Upper lobe of left lung (tissue), 4 donors: ENCODE measurements at regions not wholly inside any gene's neighbourhood (a gene's known extent, or its start where the extent isn't known, plus 50 kb on each side); places are given as distances from the start of the nearest gene placed in this dataset.

Source experiments
- EP300 ChIP-seq, 4 donors: sonication (generic); formaldehyde crosslinking; IDR thresholded peaks; one replicate each; pipeline ENCODE4 v1.5.1; 2017; ENCODE audit warnings: antibody characterized with exemption in 4 of 4, control low read depth in 2 of 4
- POLR2A ChIP-seq, 4 donors: fragments of 450-650 bp; IDR thresholded peaks; one replicate each; pipeline ENCODE4 v1.5.1; 2016 to 2017; ENCODE audit warnings: antibody characterized with exemption in 4 of 4, mild to moderate bottlenecking in 2 of 4
- POLR2AphosphoS5 ChIP-seq, 2 donors: sonication (generic); formaldehyde crosslinking; IDR thresholded peaks; one replicate each; pipeline ENCODE4 v1.5.1; 2017; ENCODE audit warnings: antibody characterized with exemption in 2 of 2
- TF ChIP-seq, protein P1 (sequence below), 6 experiments: fragments of 450-650 bp in 4 of 6; fragments of 200-600 bp in 2 of 6; sonication (generic) in 2 of 6; IDR thresholded peaks; one replicate each; pipeline ENCODE4 v1.5.1; 2016 to 2019; ENCODE audit warnings: antibody characterized with exemption in 6 of 6

DNA sequence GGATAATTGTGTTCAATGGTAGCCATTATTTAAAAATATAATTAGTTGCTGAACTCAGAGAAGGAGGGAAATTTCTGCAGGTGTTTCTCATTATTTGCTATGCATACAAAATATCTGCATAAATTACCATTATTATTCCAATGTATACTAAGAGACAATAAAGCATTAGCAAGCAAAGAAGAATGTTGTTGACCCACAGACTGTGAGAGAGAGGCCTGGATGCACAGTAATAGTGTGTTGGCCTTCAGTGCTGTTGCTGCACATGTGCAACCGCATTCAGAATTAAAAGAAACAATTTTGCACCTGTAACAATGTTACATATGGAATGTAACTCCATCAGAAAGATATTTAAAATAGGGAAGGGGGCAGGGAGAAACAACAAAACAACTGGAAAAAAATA is 155.6 kb upstream of the KCNH8 start:
- TF ChIP-seq POLR2A (IDR thresholded peaks at IDR 0.05) (no peak), EP300 (IDR thresholded peaks at IDR 0.05) (no peak), POLR2AphosphoS5 (IDR thresholded peaks at IDR 0.05) (no peak)
- TF ChIP-seq, protein P1, sequence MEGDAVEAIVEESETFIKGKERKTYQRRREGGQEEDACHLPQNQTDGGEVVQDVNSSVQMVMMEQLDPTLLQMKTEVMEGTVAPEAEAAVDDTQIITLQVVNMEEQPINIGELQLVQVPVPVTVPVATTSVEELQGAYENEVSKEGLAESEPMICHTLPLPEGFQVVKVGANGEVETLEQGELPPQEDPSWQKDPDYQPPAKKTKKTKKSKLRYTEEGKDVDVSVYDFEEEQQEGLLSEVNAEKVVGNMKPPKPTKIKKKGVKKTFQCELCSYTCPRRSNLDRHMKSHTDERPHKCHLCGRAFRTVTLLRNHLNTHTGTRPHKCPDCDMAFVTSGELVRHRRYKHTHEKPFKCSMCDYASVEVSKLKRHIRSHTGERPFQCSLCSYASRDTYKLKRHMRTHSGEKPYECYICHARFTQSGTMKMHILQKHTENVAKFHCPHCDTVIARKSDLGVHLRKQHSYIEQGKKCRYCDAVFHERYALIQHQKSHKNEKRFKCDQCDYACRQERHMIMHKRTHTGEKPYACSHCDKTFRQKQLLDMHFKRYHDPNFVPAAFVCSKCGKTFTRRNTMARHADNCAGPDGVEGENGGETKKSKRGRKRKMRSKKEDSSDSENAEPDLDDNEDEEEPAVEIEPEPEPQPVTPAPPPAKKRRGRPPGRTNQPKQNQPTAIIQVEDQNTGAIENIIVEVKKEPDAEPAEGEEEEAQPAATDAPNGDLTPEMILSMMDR (IDR thresholded peaks at IDR 0.05): no peak
